GM19238 (cell line): ENCODE measurements at regions not wholly inside any gene's neighbourhood (a gene's known extent, or its start where the extent isn't known, plus 50 kb on each side); places are given as distances from the start of the nearest gene placed in this dataset.
A peak's percentile ranks its signal among the peaks of the same experiment; 100 is the strongest.

Experiments used
- DNase-seq: peaks from one replicate; pipeline ENCODE4 v3.0.0; 2011; ENCODE audit warnings: low spot score; ENCODE audit not compliant: insufficient read length

DNA sequence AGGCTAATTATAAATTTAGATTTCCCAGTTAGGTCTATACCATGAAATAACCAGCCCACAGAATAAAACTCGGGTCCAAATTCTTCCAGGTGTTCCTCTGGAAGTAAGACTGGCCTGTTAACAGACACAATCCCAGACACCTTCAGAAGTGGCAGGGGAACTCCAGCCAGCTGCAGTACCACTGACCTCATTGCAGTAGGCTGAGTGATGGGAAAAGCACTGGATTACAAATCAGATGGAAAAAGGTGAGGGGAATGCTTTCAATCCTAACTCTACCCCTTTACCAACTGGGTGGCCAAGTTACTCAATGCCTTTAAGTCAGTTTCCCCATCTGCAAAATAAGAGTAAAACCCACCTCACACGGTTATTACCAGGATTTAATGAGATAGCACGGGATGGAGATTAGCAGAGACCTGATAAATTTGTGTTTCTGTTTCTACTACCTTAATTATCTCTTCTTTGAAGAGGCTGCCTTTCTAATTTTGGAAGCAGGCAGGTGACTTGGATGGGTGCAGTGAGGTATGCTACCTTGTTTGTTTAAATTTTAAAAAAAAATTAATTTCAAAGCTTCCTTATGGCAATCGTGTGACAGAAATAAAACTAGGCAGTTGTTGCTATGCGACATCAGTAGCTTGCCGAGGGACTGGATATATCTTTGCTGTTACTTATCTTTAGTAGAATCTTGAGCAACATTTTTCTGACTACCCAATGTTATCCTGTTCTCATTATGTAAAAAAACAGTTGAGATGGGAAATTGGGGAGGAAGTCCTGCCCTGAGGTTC is 167.3 kb upstream of the GRIN2B start:
- no peak for DNase-seq

DNA sequence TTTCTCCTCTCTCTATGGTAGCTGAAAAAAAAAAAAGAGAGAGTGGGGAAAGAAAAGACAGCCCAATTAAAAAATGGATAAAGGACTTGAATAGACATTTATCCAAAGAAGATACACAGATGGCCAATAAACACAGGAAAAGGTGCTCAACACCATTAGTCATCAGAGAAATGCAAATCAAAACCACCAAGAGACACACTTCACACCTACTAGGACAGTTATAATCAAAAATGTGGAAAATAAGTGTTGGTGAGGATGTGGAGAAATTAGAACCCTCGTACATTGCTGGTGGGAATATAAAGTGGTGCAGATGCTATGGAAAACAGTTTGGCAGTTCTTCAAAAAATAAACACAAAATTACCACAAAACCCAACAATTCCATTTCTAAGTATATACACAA is 172.4 kb upstream of the GRIN2B start:
- DNase-seq: no peak

DNA sequence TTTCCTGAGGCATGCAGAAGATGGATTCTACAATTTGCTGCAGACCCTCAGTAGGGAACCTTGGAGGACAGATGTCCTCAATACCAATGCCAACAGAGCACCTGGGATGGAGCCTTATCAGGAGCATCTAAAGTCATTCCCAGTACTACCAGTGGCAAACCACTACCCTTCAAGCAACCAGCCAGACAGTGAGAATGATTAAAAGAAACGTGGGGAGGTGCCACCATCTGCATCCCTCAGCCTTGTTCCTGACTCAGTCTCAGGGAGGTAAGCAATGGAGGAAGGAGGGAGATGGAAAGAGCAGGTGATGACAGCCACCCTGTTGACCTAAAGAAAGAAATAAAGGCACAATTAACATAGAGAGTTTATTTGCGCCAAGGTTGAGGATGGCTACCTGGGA is 175.2 kb upstream of the GRIN2B start:
- no peak for DNase-seq

DNA sequence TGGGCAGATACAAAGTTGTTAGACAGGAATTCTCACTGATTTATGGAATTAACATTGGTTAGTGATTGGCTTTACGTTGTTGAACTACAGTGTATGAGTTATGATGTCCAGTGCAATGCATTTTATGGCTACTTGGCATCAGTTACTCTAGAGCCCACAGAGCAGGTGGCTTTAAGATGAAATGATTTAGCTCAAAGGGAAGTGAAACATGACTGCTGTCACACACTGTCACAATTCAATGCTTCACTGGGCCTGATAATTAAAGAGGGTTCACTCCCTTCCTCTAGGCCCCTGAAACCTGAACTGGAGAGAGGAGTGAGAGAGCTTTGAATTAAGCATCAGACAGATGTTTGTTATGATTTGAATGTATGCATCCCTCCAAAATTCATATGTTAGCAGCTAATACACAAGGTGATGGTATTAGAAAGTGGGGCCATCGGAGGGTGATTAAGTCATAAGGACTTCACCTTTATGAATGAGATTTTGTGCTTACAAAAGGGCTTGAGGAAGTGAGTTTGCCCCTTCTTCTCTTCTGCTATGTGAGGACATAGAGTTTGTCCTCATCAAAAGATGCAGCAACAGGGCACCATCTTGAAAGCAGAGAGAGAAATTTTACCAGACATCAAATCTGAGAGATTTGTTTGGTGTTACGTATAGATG is 175.8 kb upstream of the GRIN2B start:
- DNase-seq: peak; percentile 62

DNA sequence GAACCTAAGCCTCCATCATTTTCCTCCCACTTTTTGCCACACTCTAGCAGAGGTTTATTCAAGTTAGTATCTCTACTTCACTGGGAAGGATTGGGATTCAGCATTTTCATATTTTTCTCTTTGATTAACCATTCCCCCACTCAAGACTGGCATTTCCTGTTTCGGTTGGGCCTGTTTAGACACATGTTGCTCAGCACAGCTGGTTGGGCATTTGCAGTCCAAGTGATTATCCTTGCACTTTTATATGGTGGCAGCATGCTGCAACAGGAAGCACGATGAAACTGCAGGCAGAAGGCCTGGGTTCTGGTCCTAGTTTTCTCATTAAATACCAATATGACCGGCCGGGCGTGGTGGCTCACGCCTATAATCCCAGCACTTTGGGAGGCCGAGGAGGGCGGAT is 182.9 kb upstream of the GRIN2B start:
- DNase-seq: no peak

DNA sequence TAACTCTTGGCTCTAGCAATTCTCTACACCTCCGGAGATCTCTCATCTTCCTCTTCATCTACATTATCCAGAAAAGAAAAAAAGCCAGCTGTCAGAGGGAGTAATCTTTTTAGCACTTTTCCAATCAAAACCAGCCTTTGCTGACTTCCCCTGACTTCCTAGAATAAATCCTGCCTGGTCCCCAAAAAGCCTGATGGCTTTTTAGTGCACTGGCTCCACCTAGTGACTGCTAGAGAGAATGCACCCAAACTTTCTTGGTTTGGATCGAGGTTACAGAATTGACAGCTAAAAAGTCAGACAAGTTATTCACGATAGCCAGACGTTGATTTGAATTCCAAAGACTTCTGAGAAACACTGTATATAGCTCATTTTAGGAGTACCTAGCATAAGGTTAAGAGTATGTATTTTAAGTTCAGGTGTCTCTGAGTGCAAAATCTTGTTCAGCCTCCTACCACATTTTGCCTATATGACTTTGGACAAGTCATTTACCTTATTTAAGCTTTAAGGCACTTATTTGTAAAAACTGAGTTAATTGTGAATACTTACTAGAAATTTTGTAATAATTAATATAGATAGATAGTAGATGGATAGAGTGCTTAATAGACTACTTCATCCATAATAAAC is 185.7 kb upstream of the GRIN2B start:
- DNase-seq: peak; percentile 39

DNA sequence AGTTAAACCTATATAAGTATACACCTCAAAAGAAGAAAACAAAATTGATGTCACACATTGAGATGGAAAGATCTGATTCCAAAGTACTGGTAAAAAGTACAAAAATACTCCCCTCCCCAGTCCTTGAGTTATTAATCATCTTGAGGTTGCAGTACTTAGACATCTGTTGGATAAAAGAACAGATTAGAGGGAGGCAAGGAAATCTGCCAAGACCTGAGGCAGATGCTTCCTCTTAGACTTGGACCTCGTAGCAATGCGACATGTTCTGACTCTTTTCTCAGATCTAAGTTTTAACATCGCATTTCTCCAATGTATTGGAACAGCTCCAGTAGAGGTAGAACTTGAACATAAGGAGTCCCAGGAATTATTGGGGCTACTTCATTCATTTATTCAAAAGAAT is 187.9 kb upstream of the GRIN2B start:
- no peak for DNase-seq

DNA sequence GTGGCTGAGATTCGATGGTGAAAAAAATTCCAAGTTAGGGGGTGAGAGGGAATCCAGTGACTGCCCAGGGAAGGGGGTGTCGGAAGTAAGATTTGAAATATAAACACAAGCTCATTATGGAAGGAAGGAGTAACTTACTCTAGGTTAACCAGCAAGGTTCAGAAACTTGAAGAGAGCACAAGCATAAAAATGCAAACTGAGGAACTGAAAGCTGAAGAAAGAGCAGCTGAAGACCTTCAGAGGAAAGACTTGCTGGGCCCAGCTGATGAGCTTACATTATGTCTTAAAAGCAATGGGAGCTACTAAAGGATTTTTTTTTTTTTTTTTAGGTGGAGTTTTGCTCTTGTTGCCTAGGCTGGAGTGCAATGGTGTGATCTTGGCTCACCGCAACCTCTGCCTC is 189.7 kb upstream of the GRIN2B start:
- no peak for DNase-seq

DNA sequence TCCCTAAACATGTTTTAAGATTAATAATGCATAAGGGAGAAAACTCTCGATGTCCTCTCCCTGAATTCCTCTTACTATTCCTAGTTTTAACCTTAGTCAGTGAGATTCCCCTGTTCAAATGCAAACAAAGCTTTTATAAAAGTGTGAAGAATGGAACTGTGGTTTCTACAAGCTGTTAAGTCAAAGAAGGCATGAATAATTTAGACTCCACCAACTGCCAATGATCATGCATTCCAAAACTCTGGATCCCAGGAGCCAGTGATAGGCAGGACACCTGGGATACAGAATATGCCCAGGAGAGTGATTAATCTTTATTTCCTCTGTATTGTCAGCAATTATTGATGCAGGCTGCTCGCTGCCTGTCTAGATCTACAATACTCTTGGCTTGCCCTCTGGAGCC is 190.3 kb upstream of the ATF7IP start:
- no peak for DNase-seq

DNA sequence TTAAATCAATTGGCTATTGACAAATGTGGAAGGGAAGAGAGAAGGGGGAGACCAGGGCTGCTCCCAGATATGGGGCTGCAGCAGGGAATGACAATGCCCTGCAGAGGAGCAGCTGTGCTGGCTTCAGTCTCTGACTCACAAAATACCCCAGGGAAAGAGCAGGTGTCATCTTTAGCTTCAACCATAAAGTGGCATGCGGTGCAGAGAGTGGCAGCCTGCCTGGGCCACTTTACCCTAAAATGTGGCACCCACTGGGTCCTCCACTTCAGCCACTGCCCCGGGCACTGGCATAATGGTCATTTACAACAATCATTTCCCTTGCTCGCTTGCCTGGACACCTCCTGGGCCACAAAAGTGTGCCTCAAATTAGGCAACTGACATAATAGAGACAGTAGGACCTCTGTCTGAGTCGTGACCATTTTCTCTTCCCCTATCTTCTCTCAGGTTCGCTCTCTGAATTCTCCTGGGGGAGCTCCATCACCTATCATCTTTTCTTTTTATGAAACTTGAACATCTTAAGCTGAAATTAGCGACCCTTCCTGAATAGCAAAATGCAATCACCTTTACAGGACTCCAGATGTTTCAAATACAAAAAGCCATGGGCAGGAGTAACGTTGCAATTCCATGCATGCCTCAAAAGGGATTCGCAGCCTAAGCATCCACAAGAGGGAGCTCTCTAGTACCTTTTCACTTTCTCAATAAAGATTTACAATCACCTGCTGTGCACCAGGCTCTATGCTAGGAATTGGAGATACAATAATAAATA is 179.9 kb upstream of the ATF7IP start:
- DNase-seq: no peak

DNA sequence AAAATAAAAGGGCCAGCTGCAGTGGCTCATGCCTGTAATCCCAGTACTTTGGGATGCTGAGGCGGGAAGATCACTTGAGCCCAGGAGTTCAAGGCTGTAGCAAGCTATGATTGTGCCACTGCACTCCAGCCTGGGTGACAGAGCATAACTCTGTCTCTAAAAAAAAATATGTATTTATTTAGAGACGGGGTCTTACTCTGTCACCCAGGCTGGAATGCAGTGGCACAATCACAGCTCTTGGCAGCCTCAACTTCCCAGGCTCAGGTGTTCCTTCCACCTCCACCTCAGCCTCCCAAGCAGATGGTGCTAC is 179.3 kb upstream of the ATF7IP start:
- no peak for DNase-seq

DNA sequence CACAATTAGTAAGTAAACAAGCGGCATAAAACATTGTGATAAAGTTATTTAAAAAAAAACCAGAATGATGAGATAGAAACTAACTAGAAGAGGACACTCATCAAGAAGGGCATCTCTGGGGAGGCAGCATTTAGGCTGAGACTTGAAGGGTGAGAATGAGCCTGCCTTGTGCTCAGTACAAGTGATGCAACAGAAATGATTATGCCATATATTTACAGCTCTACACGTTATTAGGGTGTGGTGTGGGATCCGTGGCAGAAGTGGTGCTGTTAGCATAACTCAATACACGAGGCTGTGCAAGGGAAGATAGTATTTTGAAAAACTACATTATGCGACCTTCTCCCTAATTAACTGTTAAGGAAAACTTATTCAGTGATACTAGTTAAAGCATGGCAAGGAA is 178.5 kb upstream of the ATF7IP start:
- DNase-seq: no peak

DNA sequence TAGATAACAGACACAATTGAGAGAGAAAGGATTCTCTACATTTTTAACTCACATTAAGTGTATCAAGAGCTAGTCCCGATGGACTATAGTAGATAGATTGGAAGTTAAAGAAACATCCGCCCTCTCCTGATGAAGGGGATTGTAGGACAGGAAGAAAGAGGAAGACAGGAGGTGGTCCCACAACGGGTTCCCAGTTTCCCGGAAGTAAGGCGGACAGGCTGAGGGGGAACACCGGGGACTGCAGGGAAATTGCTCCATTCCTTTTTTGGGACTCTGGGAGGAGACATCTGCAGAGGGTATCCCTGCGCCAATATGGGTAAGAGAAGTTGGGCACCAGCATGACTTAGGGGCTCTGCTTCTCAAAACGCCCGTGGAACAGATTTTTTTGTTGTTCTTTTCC is 177.5 kb upstream of the ATF7IP start:
- DNase-seq: no peak

DNA sequence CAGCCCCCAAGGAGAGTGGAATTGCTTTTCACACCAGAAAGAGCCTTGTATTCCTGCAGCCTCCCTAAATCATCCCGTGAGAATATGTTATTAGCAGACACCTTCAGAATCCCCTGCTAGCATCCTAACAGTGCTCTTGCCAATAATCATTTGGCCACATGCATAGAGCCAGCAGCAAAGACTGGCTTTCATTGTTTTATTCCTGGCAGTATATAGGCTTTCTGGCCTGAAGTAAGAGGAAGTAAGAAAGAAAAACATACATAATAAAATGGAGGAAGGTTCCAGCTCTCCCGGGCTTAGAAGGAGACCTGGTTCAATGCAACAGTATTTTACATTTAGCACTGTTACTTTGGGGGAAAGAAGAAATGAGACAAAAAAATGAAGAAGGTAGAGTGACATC is 176.7 kb upstream of the ATF7IP start:
- DNase-seq: no peak

DNA sequence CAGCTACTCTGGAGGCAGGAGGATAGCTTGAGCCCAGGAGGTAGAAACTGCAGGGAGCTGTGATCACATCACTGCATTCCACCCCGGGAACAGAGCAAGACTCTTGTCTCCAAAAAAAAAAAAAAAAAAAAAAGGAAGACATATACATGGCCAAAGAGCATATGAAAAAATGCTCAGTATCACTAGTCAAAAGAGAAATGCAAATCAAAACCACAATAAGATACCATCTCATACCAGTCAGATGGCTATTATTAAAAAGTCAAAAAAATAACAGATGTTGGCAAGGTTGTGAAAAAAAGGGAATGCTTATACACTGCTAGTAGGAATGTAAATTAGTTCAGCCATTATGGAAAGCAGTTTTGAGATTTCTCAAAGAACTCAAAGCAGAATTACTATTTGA is 174.8 kb upstream of the ATF7IP start:
- no peak for DNase-seq

DNA sequence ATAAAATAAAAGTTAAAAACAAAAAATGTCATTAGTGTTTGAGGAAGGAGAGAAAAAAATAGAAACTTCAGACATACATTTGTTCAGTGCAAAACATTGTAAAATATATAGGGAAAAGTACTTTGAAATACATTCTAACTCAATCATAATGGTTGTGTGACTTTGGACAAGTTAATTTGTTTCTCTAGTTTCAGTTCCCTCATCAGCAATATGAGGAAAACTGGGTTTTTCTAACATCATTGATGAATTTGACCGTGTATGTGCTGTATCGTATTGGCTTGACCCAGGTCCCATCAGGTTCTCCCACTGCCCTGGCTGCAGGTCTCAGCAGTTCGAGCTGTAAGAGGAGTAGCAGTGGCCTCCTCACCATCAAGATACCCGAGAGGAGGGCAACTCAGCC is 173.9 kb upstream of the ATF7IP start:
- no peak for DNase-seq

DNA sequence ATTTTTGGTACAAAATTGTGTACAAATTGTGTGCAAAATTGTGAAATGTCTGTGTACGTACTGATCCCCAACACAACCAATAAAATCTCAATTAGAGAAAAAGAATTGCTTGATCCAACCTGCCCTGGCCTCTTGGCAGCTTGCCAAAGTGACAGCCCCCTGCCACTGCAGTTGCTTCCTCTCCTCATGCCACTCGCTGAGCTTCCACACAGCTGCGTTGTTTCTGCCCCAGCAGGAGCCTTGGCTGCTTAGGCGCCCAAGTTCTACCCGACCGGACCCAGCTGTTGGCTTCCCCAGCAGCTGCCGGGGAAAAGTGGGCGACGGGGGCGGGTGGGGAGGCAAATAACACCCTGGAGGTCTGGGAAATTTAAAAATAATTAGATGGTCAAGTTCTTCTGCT is 171.8 kb upstream of the ATF7IP start:
- no peak for DNase-seq

DNA sequence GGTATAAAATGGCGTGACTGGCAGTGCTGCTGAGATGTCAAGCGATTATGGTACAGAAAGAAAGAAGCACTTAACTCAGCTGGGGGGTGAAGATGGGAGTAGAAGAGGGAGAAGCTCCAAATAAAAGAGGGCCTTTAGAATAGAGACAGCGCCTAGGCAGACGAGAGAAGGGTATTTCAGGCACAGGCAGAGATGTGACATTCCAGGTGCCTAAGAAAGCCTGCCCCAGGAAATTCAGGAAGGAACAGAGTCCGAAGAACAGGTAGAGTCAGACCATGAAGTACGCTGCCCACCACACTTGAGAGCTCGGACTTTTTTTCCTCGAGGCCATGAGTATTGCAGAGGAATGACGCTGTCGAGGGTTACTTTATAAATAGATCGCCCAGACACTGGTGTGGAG is 170.9 kb upstream of the ATF7IP start:
- DNase-seq: no peak

DNA sequence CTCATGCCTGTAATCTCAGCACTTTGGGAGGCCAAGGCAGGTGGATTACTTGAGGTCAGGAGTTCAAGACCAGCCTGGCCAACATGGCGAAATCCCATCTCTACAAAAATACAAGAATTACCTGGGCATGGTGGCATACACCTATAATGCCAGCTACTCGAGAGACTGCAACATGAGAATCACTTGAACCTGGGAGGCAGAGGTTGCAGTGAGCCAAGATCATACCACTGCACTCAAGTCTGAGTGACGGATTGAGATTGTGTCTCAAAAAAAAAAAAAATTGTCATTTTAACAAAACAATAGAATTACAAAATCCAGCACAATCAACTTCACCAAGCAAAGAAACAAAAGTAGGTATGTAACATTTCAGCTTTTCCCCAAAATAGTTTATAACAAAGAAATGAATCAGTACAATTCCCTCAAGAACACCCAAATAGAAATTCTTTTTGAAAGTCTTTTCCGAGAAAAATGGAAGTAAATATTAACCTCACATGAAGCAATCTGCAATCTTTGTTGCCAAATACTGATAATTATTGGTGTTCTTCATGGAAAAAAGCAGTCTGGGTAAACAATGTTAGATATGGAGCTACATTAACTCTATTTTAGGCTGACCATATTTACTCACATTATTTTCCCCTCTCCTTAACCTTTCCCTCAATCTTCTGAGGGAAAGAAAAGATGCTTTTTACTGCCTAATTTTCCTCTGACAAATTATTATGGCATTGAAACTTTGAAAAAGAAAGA is 165.9 kb upstream of the ATF7IP start:
- DNase-seq: no peak

DNA sequence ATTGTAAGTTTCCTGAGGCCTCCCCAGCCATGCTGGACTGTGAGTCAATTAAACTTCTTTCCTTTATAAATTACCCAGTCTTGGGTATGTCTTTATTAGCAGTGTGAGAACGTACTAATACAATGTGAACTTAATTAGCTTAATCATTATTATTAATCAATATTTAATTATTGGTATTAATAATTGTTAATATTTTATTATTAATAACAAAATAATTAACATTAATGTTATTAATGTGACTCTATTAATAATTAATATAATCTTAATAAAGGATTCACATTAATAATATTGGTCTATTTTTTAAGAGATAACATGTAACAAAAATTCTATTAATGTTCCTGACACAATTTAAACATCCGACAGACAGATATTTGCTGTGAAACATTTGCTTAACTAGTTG is 164.9 kb upstream of the ATF7IP start:
- DNase-seq: no peak

DNA sequence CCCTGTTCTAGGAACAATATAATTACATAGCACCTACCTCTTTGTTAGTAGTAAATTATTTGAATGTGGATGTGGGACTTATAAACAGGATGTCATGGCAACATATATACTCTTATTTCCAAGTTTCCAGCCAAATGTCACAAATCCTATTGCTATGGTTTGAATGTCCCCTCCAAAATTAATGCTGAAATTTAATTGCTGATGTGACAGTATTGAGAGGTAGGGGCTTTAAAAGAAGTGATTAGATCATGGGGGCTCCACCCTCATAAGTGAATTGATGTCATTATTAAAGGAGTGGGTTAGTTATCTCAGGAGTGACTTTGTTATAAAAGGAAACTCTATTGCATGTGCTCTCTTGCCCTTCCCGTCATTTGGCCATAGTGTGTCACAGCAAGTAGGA is 164.2 kb upstream of the ATF7IP start:
- no peak for DNase-seq
